Smooth muscle cell (in vitro differentiated cells): ENCODE measurements at regions not wholly inside any gene's neighbourhood (a gene's known extent, or its start where the extent isn't known, plus 50 kb on each side); places are given as distances from the start of the nearest gene placed in this dataset.

Source experiments
- DNase-seq: peaks from one replicate; lab custom pipeline; 2025; ENCODE audit not compliant: unreplicated experiment; lab: John Stamatoyannopoulos, UW
- H2AFZ ChIP-seq: fragments of 200-600 bp; sonication (generic); 2 replicates; pipeline ENCODE4 v1.6.0; 2016; ENCODE audit warnings: antibody characterized with exemption, low read depth, mild to moderate bottlenecking
- H3F3A ChIP-seq: fragments of 200-600 bp; sonication (generic); 2 replicates; pipeline ENCODE4 v1.6.0; 2017; ENCODE audit warnings: antibody characterized with exemption, low read depth
- H3K27ac ChIP-seq: fragments of 200-600 bp; sonication (generic); 2 replicates; pipeline ENCODE4 v1.5.1; 2016; ENCODE audit warnings: low read depth, mild to moderate bottlenecking
- H3K27me3 ChIP-seq: fragments of 200-600 bp; sonication (generic); 2 replicates; pipeline ENCODE4 v1.6.1; 2016; ENCODE audit warnings: low read depth, mild to moderate bottlenecking
- H3K36me3 ChIP-seq: fragments of 200-600 bp; sonication (generic); 2 replicates; pipeline ENCODE4 v1.5.1; 2016; ENCODE audit warnings: low read depth
- H3K4me1 ChIP-seq: fragments of 200-600 bp; sonication (generic); 2 replicates; pipeline ENCODE4 v1.5.1; 2016; ENCODE audit warnings: low read depth
- H3K4me2 ChIP-seq: fragments of 200-600 bp; sonication (generic); 2 replicates; pipeline ENCODE4 v1.6.0; 2016; ENCODE audit warnings: mild to moderate bottlenecking
- H3K4me3 ChIP-seq: fragments of 200-600 bp; sonication (generic); 2 replicates; pipeline ENCODE4 v1.5.1; 2016; ENCODE audit warnings: mild to moderate bottlenecking
- H3K79me2 ChIP-seq: fragments of 200-600 bp; sonication (generic); 2 replicates; pipeline ENCODE4 v1.6.0; 2016; ENCODE audit warnings: low read depth, mild to moderate bottlenecking
- H3K9ac ChIP-seq: fragments of 200-600 bp; sonication (generic); 2 replicates; pipeline ENCODE4 v1.6.0; 2016; ENCODE audit warnings: low read depth
- H3K9me3 ChIP-seq: fragments of 200-600 bp; sonication (generic); replicated peaks from 2 replicates; pipeline ENCODE4 v1.5.1; 2016; ENCODE audit warnings: low read depth
- H4K20me1 ChIP-seq: fragments of 200-600 bp; sonication (generic); 2 replicates; pipeline ENCODE4 v1.6.0; 2016; ENCODE audit warnings: low read depth
- CTCF ChIP-seq: fragments of 200-600 bp; sonication (generic); IDR thresholded peaks from 2 replicates; pipeline ENCODE4 v1.5.1; 2017; ENCODE audit warnings: borderline replicate concordance, mild to moderate bottlenecking, antibody characterized with exemption; ENCODE audit not compliant: insufficient read depth, poor library complexity, severe bottlenecking
- WGBS: methylation state at CpG from one replicate; pipeline ENCODE4 v1.1.7; 2016; ENCODE audit warnings: low lambda C conversion rate; 5-methylcytosine and 5-hydroxymethylcytosine counted together

GRCh38 chr5:18712936-18713485 is 1078.8 kb downstream of the TAF11L14 start:
- H3K4me1 ChIP-seq = no peaks in the 10 kb centered on the region
- H3K27ac ChIP-seq = no peak overlapping the region
- no peaks in the 10 kb centered on the region for H3K79me2 ChIP-seq
- H3K9me3 ChIP-seq = no peaks in the 10 kb centered on the region
- no peak for DNase-seq
- H3K9ac ChIP-seq = no peak overlapping the region
- 91% methylated on average over 5 of the region's 5 CpGs for WGBS
- no peaks in the 10 kb centered on the region for H3F3A ChIP-seq
- H3K36me3 ChIP-seq = no peaks in the 10 kb centered on the region
- no peaks in the 10 kb centered on the region for H4K20me1 ChIP-seq
- H3K27me3 ChIP-seq = no peaks in the 10 kb centered on the region
- no peak for TF ChIP-seq CTCF
- no peak overlapping the region for H3K4me2 ChIP-seq
- H2AFZ ChIP-seq = no peak overlapping the region
- H3K4me3 ChIP-seq = no peak overlapping the region

GRCh38 chr5:18720002-18720401 is 1085.7 kb downstream of the TAF11L14 start:
- WGBS = 75% methylated on average over 1 of the region's 1 CpG
- no peak overlapping the region for H3K4me2 ChIP-seq
- no peak overlapping the region for H3K9ac ChIP-seq
- no peaks in the 10 kb centered on the region for H3K4me1 ChIP-seq
- no peaks in the 10 kb centered on the region for H3K9me3 ChIP-seq
- no peaks in the 10 kb centered on the region for H3F3A ChIP-seq
- no peak overlapping the region for H3K4me3 ChIP-seq
- H3K36me3 ChIP-seq = no peaks in the 10 kb centered on the region
- no peaks in the 10 kb centered on the region for H3K27me3 ChIP-seq
- no peak overlapping the region for H3K27ac ChIP-seq
- no peak overlapping the region for H2AFZ ChIP-seq
- no peaks in the 10 kb centered on the region for H3K79me2 ChIP-seq
- DNase-seq = no peak
- no peaks in the 10 kb centered on the region for H4K20me1 ChIP-seq
- no peak for TF ChIP-seq CTCF

- H3K4me3 ChIP-seq = no peak overlapping the region
- no peaks in the 10 kb centered on the region for H3K27me3 ChIP-seq
- H3K4me2 ChIP-seq = no peak overlapping the region
- DNase-seq = no peak
- no peak overlapping the region for H2AFZ ChIP-seq
- no peaks in the 10 kb centered on the region for H3K79me2 ChIP-seq
- no peak overlapping the region for H3K27ac ChIP-seq
- no peaks in the 10 kb centered on the region for H4K20me1 ChIP-seq
- H3K9me3 ChIP-seq = no peaks in the 10 kb centered on the region
- H3K9ac ChIP-seq = no peak overlapping the region
- WGBS = 95% methylated on average over 16 of the region's 16 CpGs
- H3F3A ChIP-seq = no peaks in the 10 kb centered on the region
- peaks cover 3% of the 10 kb centered on the region for H3K4me1 ChIP-seq
- TF ChIP-seq CTCF = no peak
- no peaks in the 10 kb centered on the region for H3K36me3 ChIP-seq
Measured at GRCh38 chr5:18732556-18733479, 1098.6 kb downstream of the TAF11L14 start.
